ELR (cell line): ENCODE measurements at regions not wholly inside any gene's neighbourhood (a gene's known extent, or its start where the extent isn't known, plus 50 kb on each side); places are given as distances from the start of the nearest gene placed in this dataset.
A peak's percentile ranks its signal among the peaks of the same experiment; 100 is the strongest.
"Not testable (repeated sequence)": the region's sequence is repeated elsewhere in the genome, so short reads cannot be mapped to it uniquely, and the experiment has no call there.

Experiments used
- DNase-seq: peaks from one replicate; pipeline ENCODE4 v3.0.0-alpha.2; 2015; ENCODE audit warnings: low read depth

- DNase-seq: no peak
Observed at GRCh38 chrX:47302396-47302795, 68.0 kb upstream of the ZNF157 start.

- not testable (repeated sequence) for DNase-seq
Observed at GRCh38 chrX:47306471-47307023, 63.8 kb upstream of the ZNF157 start.

- peak; percentile 66 for DNase-seq
Observed at GRCh38 chrX:47311932-47312774, 58.2 kb upstream of the ZNF157 start.

GRCh38 chrX:47313056-47313455 lies 57.3 kb upstream of the ZNF157 start:
- no peak for DNase-seq

GRCh38 chrX:47316276-47317025 lies 53.9 kb upstream of the ZNF157 start:
- DNase-seq: no peak
